Kidney (tissue), 13 donors: ENCODE measurements at regions not wholly inside any gene's neighbourhood (a gene's known extent, or its start where the extent isn't known, plus 50 kb on each side); places are given as distances from the start of the nearest gene placed in this dataset.

ENCODE experiments used
- DNase-seq, 5 donors: peaks; one replicate each; pipeline ENCODE4 v3.0.0-alpha.2; 2013 to 2020
- FAIRE-seq: peaks from 2 replicates; lab custom pipeline; 2012; peaks lifted over from hg19 to GRCh38; lab: Jason Lieb, UNC
- H3K27ac ChIP-seq, 2 donors: one replicate each; pipeline ENCODE4 v1.7.0; 2013; ENCODE audit warnings: low read depth in 2 of 2, low read length in 2 of 2, inconsistent platforms in 1 of 2
- H3K27me3 ChIP-seq: one replicate; pipeline ENCODE4 v1.7.1; 2013; ENCODE audit warnings: low read length, inconsistent platforms; ENCODE audit not compliant: control insufficient read depth, insufficient read depth
- H3K36me3 ChIP-seq, 3 donors: one replicate each; pipeline versions ENCODE4 v1.7.0 to v1.7.1; 2013; ENCODE audit warnings: low read length in 3 of 3, control low read depth in 1 of 3, inconsistent platforms in 1 of 3; ENCODE audit not compliant: insufficient read depth in 3 of 3, control insufficient read depth in 2 of 3
- H3K4me1 ChIP-seq, 3 donors: one replicate each; pipeline versions ENCODE4 v1.7.0 to v1.7.1; 2013; ENCODE audit warnings: low read length in 3 of 3, inconsistent platforms in 1 of 3, low read depth in 1 of 3; ENCODE audit not compliant: control insufficient read depth in 2 of 3, insufficient read depth in 2 of 3
- H3K4me3 ChIP-seq, 3 donors: one replicate each; pipeline versions ENCODE4 v1.7.0 to v1.8.1; 2013; ENCODE audit warnings: low read length in 3 of 3, control low read depth in 1 of 3, inconsistent platforms in 1 of 3
- H3K9ac ChIP-seq, 3 donors: one replicate each; pipeline versions ENCODE4 v1.7.0 to v1.7.1; 2013; ENCODE audit warnings: low read length in 3 of 3, control low read depth in 1 of 3, inconsistent platforms in 1 of 3
- H3K9me3 ChIP-seq, 3 donors: one replicate each; pipeline versions ENCODE4 v1.7.0 to v1.7.1; 2013; ENCODE audit warnings: low read length in 3 of 3, control low read depth in 1 of 3, inconsistent platforms in 1 of 3; ENCODE audit not compliant: control insufficient read depth in 2 of 3, insufficient read depth in 1 of 3
- intact Hi-C: fragments of 100-400 bp; cut with DNase I; formaldehyde crosslinking; loops from one replicate; pipeline ENCODE4 v1.11.1; 2022
- TF ChIP-seq, protein P1 (sequence below): IDR thresholded peaks from 3 replicates; pipeline ENCODE4 v1.5.1; 2012; ENCODE audit warnings: mild to moderate bottlenecking, moderate library complexity, borderline replicate concordance; ENCODE audit not compliant: insufficient read depth; ENCODE audit errors: extremely low read depth
- donor health status: control.
- donor health status: control.
- donor health status: control.
- donor health status: control.
- donor health status: control.
- donor health status: DM: yes; HTN: yes; CAD: no.
- donor health status: Normal renal cell carcinoma (clear cell type).

- Histone ChIP-seq H3K27me3 (no peaks in the 10 kb centered on the region), H3K4me3 (no peak overlapping the region), H3K9ac (no peak overlapping the region), H3K27ac (no peak overlapping the region), H3K4me1 (no peaks in the 10 kb centered on the region), H3K9me3 (peaks cover 0 to 2% (median 0%) of the 10 kb centered on the region in 3 donors), H3K36me3 (no peaks in the 10 kb centered on the region)
- FAIRE-seq (no peak), DNase-seq (no peak)
- TF ChIP-seq, protein P1, sequence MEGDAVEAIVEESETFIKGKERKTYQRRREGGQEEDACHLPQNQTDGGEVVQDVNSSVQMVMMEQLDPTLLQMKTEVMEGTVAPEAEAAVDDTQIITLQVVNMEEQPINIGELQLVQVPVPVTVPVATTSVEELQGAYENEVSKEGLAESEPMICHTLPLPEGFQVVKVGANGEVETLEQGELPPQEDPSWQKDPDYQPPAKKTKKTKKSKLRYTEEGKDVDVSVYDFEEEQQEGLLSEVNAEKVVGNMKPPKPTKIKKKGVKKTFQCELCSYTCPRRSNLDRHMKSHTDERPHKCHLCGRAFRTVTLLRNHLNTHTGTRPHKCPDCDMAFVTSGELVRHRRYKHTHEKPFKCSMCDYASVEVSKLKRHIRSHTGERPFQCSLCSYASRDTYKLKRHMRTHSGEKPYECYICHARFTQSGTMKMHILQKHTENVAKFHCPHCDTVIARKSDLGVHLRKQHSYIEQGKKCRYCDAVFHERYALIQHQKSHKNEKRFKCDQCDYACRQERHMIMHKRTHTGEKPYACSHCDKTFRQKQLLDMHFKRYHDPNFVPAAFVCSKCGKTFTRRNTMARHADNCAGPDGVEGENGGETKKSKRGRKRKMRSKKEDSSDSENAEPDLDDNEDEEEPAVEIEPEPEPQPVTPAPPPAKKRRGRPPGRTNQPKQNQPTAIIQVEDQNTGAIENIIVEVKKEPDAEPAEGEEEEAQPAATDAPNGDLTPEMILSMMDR = no peak
- intact Hi-C loops = no loop called here
Observed at GRCh38 chrX:830532-830931, 199.9 kb downstream of the SHOX start.

GRCh38 chrX:829145-829544 lies 198.6 kb downstream of the SHOX start:
- Histone ChIP-seq H3K4me3 (no peak overlapping the region), H3K27me3 (no peaks in the 10 kb centered on the region), H3K4me1 (no peaks in the 10 kb centered on the region), H3K9ac (no peak overlapping the region), H3K9me3 (peaks cover 0 to 2% (median 0%) of the 10 kb centered on the region in 3 donors), H3K27ac (no peak overlapping the region), H3K36me3 (no peaks in the 10 kb centered on the region)
- intact Hi-C loops = no loop called here
- no peak for FAIRE-seq
- no peak for DNase-seq
- TF ChIP-seq, protein P1 = no peak

- Histone ChIP-seq H3K9ac (no peak overlapping the region), H3K4me1 (no peaks in the 10 kb centered on the region), H3K9me3 (peaks cover 0 to 2% (median 0%) of the 10 kb centered on the region in 3 donors), H3K36me3 (no peaks in the 10 kb centered on the region), H3K27ac (no peak overlapping the region), H3K4me3 (no peak overlapping the region), H3K27me3 (no peaks in the 10 kb centered on the region)
- TF ChIP-seq, protein P1 = no peak
- intact Hi-C loops = no loop called here
- DNase-seq (peak in 1 of 5 donors; percentile 31), FAIRE-seq (no peak)
Observed at GRCh38 chrX:828411-828959, 197.9 kb downstream of the SHOX start.

GRCh38 chrX:826448-826847 lies 195.9 kb downstream of the SHOX start:
- Histone ChIP-seq H3K36me3 (no peaks in the 10 kb centered on the region), H3K27ac (no peak overlapping the region), H3K4me3 (no peak overlapping the region), H3K9ac (no peak overlapping the region), H3K27me3 (no peaks in the 10 kb centered on the region), H3K9me3 (peaks cover 0 to 2% (median 0%) of the 10 kb centered on the region in 3 donors), H3K4me1 (no peaks in the 10 kb centered on the region)
- TF ChIP-seq, protein P1 = no peak
- FAIRE-seq = no peak
- intact Hi-C loops = no loop called here
- DNase-seq = peak in 1 of 5 donors; percentile 41
